ENCODE measurements at regions not wholly inside any gene's neighbourhood (a gene's known extent, or its start where the extent isn't known, plus 50 kb on each side); places are given as distances from the start of the nearest gene placed in this dataset.

DNA sequence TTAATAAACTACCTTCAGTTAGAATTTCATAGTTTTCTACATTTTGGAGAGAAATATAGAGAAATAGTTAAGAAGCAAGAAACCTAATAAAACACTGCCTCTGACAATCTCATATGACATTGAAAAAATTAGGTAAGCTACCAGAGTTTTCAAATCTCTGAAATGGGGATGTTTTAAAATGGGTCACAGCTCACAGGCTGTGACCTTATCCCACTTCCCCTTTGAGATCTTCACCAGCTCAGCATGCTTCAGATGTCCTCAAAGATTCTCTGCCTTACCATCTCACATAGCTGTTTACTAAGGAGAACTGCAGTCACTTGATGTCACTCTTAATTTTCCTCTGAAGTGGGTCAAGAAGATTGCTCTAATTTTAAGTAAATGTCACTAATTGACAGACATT lies 717.8 kb downstream of the JRKL start:
- Histone ChIP-seq H3K27me3 (no peaks in the 10 kb centered on the region), H3K4me1 (ENCODE audit: insufficient read depth) (no peaks in the 10 kb centered on the region), H3K9me3 (no peaks in the 10 kb centered on the region), H3K27ac (no peak overlapping the region), H3K4me3 (no peak overlapping the region), H3K36me3 (no peaks in the 10 kb centered on the region)
- intact Hi-C loops (cut with DNase I): no loop called here
- TF ChIP-seq EP300 (IDR thresholded peaks at IDR 0.05) (no peak), POLR2A (IDR thresholded peaks at IDR 0.05) (no peak)
- TF ChIP-seq, protein P1, sequence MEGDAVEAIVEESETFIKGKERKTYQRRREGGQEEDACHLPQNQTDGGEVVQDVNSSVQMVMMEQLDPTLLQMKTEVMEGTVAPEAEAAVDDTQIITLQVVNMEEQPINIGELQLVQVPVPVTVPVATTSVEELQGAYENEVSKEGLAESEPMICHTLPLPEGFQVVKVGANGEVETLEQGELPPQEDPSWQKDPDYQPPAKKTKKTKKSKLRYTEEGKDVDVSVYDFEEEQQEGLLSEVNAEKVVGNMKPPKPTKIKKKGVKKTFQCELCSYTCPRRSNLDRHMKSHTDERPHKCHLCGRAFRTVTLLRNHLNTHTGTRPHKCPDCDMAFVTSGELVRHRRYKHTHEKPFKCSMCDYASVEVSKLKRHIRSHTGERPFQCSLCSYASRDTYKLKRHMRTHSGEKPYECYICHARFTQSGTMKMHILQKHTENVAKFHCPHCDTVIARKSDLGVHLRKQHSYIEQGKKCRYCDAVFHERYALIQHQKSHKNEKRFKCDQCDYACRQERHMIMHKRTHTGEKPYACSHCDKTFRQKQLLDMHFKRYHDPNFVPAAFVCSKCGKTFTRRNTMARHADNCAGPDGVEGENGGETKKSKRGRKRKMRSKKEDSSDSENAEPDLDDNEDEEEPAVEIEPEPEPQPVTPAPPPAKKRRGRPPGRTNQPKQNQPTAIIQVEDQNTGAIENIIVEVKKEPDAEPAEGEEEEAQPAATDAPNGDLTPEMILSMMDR (IDR thresholded peaks at IDR 0.05): no peak
- no peak for DNase-seq

DNA sequence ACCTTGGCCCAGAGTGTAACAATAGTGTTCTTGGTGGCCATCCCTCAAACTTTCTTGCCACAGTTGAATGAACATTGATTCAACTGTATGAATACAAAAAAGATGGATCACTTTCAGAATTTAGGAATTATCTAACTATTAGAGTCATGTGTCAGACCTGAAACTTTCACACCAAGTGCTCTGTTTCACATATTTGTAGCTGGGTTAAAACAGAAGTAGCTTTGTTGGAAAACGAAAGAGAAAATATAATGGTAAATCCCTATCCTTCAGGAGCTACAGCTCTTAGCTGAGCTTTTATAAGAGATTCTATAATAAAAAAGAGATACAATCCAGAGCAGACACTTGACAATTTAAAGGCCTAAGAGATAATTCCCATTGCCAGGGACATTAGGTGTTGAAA lies 719.3 kb downstream of the JRKL start:
- intact Hi-C loops (cut with DNase I): no loop called here
- H3K36me3 ChIP-seq: no peaks in the 10 kb centered on the region
- H3K9me3 ChIP-seq: no peaks in the 10 kb centered on the region
- no peaks in the 10 kb centered on the region for H3K27me3 ChIP-seq
- WGBS, 3 donors: 71 to 86% (median 73%) methylated on average over 1 of the region's 1 CpG
- H3K4me3 ChIP-seq: no peak overlapping the region
- TF ChIP-seq POLR2A (IDR thresholded peaks at IDR 0.05) (no peak), EP300 (IDR thresholded peaks at IDR 0.05) (no peak)
- TF ChIP-seq, protein P1 (IDR thresholded peaks at IDR 0.05): no peak
- H3K27ac ChIP-seq: no peak overlapping the region
- H3K4me1 ChIP-seq (ENCODE audit: insufficient read depth): no peaks in the 10 kb centered on the region
- no peak for DNase-seq

DNA sequence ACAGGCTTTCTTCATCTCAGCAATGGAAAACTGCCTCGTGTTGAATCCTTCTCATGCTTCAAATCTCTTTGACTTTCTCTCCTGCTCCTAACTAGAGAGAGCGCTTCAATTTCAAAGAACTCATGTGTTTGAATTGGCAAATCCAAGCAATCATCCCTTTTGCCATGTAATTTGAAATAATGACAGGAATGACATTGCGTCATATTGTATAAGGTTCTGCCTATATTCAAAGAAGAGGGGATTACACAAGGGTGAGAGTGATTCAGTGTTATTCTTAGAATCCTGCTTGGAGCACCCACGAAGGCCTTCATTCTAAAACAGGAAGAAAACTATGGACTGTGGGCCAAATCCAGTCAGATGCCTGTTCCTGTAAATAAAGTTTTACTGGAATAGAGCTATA lies 720.6 kb downstream of the JRKL start:
- intact Hi-C loops (cut with DNase I): no loop called here
- WGBS, 3 donors: 78 to 87% (median 79%) methylated on average over 4 of the region's 4 CpGs
- Histone ChIP-seq H3K4me3 (no peak overlapping the region), H3K36me3 (no peaks in the 10 kb centered on the region), H3K27ac (no peak overlapping the region), H3K27me3 (no peaks in the 10 kb centered on the region), H3K4me1 (ENCODE audit: insufficient read depth) (no peaks in the 10 kb centered on the region), H3K9me3 (no peaks in the 10 kb centered on the region)
- DNase-seq: no peak
- TF ChIP-seq, protein P1 (IDR thresholded peaks at IDR 0.05): no peak
- TF ChIP-seq POLR2A (IDR thresholded peaks at IDR 0.05) (no peak), EP300 (IDR thresholded peaks at IDR 0.05) (no peak)

DNA sequence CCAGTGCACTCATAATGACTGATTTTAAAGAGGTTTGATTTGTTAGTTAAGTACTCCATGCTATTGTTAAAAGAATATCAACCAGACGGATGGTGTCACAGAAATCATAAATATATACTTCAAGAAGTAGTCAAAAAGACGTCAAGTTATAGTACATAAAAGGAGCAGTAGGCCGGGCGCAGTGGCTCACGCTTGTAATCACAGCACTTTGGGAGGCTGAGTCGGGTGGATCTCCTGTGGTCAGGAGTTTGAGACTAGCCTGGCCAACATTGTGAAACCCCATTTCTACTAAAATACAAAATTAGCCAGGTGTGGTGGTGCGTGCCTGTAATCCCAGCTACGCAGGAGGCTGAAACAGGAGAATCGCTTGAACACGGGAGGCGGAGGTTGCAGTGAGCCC lies 721.7 kb downstream of the JRKL start:
- Histone ChIP-seq H3K9me3 (no peaks in the 10 kb centered on the region), H3K4me1 (ENCODE audit: insufficient read depth) (no peaks in the 10 kb centered on the region), H3K36me3 (no peaks in the 10 kb centered on the region), H3K27me3 (no peaks in the 10 kb centered on the region), H3K27ac (no peak overlapping the region), H3K4me3 (no peak overlapping the region)
- intact Hi-C loops (cut with DNase I): no loop called here
- TF ChIP-seq POLR2A (IDR thresholded peaks at IDR 0.05): no peak
- TF ChIP-seq, protein P1 (IDR thresholded peaks at IDR 0.05): no peak
- no peak for TF ChIP-seq EP300 (IDR thresholded peaks at IDR 0.05)
- WGBS, 3 donors: 87 to 94% (median 93%) methylated on average over 11 of the region's 11 CpGs
- DNase-seq: no peak
